Glomerular visceral epithelial cell (primary cell): ENCODE measurements at regions not wholly inside any gene's neighbourhood (a gene's known extent, or its start where the extent isn't known, plus 50 kb on each side); places are given as distances from the start of the nearest gene placed in this dataset.

Experiments used
- DNase-seq: peaks from one replicate; pipeline ENCODE4 v3.0.0-alpha.2; 2016; ENCODE audit errors: extremely low spot score

DNA sequence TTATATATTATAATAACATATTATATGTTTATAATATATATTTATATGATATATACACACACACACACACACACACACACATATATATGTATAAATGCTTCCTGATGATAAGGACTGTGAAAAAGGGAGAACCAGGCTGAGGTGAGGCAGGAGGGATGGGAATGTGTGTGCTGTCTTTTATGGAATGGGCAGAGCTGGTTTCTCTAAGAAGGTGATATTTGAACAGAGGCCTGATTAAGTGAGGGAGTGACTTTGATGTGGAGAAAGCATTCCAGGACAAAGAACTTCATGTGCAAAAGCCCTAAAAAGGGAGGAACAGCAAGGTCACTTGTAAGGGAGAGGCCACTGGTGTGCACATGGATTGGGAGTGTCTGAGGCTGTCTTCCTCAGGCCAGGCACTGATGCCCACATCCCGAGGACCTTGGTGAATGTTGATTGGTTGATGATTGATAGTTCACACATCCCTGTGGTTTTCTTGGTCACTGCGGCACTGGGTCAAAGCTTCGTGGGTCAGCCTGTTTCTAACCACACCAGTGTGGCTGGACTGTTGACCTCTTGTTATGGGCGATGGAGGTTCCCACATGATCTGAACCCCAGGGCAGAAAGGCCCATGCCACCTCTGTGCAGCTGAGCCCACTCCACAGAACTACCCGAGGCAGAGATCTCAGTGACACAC is 196.9 kb downstream of the MYCN start:
- DNase-seq, result no peak

DNA sequence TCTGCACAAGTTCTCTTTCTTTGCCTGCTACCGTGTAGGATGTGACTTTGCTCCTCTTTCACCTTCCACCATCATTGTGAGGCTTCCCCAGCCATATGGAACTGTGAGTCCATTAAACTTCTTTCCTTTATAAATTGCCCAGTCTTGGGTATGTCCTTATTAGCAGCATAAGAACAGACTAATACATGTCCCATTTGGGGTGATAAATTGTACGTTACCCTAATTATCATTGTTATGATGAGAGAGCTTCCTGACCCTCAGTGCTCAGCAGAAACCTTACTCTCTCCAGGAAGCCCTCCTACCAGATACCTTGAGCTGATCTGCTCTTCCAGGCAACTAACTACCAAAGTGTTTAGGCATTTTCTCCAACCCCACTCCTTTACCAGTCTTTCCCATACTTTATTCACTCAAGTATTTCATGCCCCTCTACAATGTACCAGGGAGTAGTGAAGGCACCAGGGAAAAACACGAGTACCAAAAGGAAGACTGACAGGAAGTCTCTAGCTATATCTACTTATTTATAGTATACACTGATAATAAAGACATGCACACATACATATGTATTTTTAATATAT is 196.2 kb downstream of the MYCN start:
- no peak for DNase-seq

DNA sequence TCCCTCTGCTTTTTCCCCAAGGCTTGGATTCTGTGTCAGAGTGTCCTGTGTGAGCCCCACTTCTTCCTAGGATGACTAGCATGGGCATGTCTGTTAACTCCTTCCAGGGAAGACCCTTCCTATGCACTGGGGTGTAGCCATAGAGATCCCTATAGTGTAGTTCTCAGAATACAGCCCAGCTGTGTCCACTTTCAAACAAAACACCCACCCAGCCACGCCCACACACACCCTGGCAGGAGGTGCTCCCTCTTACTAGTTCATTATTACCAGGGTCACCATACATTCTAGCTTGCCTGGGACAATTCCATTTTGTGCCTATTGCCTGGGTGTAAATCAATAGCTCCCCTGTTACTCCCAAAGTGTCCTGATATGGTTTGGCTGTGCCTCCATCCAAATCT is 195.6 kb downstream of the MYCN start:
- no peak for DNase-seq

DNA sequence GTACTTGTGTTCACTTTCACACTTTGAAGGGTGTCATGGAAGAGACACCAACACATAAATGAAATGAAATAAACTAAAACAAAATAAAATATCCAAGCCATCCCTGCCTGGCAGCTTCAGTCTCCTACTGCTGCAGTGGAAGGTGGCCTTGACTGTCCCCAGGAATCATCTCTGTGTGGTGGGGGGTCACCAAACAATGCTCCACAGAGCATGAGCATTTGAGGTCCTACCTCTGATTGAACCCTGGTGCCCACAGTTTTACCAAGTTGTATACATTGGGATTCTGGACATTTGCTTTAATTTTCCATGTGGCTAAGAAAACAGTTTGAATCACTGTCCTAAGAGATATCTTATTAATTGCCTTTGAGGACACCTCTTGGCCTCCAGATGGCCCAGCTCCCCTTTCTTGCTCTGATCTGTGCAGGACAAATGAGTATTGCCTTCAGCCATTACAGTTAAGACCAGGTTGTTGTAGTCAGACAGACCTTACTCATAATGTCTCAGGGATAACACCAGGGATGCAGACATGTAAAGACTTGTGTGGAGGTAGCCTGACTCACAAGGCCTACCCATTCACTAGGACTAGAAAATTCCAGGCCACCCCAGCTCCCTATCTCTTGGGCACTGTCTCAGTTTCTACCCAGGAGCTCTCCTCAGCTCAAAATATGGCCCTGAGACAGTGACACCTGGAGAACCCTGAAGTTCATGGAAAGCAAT is 195.0 kb downstream of the MYCN start:
- no peak for DNase-seq

DNA sequence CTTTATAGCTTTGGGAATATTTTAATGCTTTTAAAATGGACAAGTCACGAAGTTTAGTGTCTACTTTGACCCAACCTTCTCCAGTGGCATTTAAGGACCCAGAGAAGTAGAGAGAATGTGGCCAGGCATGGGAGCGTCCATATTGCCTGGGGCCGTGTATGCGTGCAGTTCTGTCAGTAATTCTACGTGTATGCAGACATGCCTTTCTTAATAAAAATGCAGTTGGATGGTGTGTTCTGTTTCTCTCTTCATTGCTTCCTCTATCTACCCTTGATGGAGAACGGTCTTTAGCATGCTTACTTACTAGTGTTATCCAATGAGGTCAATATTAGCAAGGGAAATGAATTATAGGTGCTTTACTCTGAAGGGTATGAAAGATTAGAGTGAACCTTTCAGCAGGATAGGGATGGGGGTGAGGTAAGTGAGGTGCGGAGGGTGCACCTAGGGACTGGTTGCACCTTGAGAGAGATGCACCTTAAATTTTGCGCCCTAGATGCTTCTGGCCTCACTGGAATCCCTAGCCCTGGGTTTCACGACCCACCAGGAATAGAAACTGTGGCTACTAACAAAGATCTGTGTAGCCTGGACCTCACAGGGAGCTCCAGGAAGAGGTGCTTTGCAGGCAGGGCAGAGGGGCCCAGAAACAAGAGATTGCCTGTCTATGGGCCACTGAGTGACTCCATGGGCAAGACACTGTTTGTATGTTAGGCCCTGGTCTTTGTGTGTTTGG is 194.3 kb downstream of the MYCN start:
- no peak for DNase-seq

DNA sequence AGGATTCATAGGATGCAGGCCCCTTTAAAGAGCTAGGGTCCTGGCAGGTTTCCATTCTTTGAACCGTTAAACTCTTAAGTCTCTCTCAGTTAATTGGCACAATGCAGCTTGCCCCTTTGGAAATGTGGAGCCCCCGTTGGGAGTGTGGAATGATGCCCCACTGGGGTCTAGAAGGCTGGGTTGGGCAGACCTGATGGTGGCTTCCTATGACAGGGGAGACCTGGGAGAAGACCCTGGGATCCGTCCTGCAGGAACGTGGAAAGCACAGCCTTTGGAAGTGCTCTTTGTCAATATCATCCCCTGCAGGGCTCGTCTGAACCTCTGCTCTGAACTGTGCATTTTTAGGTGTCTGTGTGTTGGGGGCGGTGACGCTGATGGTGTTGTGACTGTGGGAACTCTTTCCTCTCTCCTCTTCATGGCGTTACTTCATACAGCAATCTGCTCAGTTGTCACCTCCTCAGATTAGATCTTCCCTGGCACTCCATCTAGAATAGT is 190.6 kb downstream of the MYCN start:
- DNase-seq, result no peak

DNA sequence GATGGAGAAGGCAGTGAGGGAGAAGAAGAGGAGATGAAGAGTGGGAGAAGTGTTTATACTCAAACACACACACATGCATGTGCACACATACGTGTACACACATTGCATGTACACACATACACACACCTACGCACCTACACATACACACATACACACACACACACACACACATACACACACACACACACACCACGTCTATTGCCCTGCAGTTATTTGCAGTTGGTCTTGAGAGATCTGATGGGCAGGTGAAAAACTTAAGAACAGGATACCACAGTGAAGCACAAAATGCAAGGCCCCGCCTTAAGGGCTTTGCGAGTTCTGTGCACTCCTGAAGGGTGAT is 190.2 kb downstream of the MYCN start:
- no peak for DNase-seq

DNA sequence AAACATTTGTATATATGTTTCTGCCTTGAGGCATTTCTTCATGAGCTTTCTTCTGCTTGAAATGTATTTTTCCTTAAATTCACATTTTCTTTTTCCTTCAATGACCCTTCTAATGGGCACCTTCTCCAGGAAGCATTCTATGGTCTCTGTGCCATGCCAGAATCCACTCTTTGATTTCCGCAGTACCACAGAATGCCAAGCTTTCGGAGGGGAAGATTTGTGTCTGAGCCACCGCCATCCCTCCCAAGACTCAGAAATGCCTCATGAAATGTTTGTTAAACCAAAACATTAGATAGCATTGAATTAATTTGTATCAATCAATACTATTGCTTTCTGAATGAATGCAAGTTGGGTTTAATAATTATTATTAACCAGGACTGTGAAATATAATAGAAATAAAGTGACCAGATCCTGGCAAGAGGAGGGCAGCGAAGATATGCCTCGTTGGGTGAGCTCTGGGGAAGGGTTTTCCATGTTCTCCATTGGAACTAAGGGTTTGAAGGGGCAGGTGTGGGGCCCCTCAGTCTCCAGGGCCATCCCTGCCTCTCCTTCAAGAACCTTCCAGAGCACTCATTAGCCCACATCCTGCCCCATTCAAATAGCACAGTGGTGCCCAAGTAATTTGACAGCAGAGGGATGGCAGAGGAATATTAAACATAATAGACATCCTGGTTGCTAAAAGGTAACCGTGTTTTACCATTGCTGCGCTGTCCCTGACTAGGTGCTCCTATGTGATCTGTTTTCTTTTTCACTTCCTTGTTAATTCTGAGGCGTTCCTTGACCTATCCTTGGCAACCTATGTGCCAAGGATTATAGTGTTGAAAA is 189.6 kb downstream of the MYCN start:
- no peak for DNase-seq

DNA sequence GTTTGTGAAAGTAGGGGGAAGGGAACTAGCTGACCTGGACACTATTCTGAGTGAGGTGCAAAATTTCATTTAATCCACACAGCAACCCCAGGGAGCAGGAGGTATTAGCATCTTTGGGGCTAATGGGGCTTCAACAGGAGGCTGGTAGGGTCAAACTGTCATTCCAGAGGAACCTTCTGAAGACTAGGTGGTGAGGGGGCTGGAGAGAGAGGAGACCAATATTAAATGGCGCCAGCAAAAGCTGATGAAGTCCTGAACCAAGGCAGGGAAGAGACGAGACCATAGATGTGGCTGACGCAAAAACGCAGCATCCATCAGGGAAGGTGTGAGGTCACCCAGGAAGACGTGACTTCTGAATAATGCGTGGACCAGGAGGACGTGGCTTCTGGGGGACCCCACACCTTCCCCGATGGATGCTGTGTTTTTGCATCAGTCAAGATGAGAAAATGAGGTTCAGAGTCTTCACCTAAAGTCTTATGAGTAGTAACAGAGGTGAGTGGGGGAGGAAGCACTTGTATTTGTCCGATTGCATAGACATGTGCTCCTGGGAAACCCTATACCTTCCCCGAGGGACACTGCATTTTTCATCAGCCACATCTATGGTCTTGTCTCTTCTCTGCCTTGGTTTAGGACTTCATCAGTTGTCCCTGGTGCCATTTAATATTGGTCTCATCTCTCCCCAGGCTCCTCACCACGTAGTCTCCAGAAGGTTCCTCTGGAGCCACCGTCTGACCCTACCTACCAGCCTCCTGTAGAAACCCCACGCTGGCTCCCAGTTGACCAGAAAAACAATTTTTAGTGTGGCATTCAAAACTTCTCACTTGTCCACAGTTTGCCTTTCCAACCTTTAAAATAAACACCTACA is 188.6 kb downstream of the MYCN start:
- no peak for DNase-seq

DNA sequence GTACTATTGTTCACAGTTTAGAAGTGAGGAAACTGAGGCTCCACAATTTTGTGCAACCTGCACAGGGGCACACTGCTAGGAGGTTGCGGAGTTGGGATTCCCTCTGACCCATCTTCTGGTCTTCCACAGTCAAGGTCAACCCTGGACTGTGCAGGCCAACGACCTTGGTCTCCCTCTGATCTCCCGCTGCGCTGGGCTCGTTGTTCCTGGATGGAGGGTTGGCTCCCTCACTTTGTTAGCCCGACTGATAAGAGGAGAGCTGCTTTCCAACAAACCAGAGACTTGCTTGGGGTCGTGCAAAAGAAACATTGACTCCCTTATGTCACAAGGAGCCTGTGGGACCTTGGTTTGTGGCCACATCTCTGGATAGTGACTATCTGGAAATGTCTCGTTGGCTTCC is 187.6 kb downstream of the MYCN start:
- no peak for DNase-seq

DNA sequence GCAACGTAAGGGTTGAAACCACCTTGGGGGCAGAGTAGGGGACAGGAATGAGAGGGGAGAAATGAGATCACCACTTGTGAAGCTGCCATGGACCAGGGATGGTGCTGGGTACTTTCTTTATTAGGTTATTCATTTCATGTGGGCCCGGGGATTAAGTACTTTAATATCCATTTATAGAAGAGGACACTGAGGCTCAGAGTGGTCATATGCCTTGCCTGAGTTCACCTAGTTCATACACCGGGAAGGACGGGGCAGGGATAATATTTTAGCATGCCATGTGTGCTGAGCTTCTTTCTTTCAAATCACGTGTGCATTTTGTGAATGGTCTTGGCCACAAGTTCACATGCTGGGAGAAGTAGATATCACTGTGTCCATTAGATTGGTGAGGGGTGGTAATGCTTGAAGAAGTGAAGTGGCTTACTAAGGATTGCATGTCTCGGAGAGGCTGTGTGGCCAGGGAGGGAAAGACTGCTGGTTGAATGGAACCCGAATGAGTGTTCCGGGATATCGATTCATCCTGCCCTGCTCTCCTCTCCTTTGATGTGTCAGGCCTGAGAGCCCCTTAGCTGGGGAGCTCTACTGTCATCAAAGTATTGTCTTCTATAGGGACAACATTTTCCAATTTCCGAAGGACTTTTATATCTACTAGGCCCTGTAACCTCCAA is 187.1 kb downstream of the MYCN start:
- DNase-seq, result no peak

DNA sequence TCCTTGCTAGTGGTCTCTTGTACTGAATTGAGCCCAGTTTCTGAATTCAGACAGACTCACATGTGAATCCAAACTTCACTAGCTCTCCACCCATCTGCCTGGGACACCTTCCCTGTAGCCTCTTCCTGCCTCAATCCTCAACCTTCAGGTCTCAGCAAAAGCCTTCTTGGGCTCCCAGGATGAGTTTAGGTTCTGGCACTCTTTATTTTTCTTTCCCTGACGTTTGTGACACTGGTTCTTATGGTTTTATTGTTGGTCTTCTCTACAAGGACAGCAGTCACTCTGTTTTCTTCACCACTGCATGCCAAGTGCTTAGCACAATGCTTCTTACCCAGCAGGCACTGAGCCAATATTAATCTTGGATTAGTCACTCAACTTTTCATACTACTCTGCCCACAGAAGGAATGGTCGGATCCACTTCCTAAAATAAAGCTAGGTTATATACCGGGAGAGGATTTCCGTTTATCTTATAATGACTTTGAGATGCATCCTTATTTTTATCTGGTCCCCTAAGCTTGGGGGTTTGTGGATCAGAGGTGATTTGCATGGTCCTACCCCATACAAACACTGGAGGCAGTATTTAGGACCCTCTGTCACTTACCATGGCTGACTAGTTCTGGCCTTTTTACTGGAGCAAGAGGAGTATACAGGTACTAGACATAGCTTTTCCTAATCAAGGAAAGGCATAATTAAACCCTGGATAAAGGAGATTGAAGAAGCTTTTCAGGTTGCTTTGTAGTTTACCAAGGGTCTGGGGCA is 186.3 kb downstream of the MYCN start:
- no peak for DNase-seq

DNA sequence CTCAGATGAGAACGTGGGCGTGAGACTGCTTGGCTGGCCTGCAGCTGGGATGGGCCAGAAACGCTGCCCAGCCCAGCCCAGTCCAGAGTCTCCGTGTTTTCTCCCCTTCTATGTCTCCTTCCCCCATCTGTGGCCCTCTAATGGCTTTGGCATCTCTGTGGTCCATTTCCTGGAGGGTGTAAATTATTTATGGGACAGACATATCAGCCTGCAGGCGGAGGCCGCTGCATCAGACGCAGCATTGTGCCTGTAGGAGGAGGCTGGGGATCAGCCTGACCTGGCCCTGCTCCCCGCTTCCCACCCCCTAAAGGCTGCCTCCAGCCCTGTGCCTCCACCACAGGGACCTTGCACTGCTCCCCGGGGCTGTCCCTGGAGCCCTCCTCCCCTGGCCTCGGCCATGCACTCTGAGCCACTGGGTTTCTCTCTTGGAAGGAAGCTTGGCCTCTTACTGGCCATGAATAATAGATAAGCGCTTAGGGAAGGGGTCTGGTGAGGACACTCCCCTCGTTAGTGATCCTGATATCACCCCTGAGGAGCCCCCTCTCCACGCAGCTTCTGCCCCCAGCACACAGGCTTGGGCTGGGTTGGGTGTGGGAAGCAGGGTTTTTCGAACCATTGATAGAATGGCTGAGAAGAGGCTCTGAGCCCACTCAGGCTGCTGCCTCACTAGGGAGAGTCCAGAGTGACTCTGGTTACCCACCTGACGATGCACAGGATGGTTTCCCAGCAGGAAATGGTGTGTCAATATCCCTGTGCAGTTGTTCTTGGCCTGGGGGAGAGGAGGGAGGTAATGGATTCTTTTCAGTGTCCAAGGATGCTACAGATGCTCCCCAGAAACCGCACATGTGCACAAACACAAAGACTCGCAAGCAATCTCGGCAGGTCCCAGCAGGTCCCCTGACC is 185.5 kb downstream of the MYCN start:
- no peak for DNase-seq

DNA sequence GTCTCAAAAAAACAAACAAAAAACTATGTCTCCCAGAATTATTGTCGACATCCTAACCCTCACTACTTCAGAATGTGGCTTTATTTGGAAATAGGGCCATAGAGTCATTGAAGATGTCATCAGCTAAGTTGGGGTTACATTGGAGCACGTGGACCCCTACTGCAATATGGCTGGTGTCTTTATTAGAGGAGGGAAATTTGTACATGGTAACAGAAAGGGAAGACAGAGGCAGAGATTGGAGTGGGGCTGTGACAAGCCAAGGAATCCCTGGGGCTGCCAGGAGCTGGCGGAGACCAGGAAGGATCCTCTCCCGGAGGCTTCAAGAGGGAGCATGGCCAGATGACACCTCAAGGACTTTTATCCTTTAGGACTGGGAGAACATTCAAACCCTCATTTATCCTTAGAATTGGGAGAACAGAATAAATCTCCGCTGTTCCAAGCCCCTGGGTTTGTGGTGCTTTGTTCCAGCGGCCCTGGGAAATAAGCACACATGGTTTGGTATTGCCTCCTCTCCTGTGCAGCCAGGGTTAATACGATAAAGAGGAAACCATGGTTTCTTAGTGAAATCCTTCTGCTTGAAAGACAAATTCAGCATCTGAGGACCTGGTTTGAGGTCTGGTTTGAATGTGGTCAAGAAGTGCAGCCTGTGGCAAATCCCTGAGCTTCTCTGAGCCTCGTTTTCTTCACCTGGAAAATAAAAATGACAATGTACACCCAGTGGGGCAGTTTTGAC is 184.7 kb downstream of the MYCN start:
- DNase-seq, result no peak

DNA sequence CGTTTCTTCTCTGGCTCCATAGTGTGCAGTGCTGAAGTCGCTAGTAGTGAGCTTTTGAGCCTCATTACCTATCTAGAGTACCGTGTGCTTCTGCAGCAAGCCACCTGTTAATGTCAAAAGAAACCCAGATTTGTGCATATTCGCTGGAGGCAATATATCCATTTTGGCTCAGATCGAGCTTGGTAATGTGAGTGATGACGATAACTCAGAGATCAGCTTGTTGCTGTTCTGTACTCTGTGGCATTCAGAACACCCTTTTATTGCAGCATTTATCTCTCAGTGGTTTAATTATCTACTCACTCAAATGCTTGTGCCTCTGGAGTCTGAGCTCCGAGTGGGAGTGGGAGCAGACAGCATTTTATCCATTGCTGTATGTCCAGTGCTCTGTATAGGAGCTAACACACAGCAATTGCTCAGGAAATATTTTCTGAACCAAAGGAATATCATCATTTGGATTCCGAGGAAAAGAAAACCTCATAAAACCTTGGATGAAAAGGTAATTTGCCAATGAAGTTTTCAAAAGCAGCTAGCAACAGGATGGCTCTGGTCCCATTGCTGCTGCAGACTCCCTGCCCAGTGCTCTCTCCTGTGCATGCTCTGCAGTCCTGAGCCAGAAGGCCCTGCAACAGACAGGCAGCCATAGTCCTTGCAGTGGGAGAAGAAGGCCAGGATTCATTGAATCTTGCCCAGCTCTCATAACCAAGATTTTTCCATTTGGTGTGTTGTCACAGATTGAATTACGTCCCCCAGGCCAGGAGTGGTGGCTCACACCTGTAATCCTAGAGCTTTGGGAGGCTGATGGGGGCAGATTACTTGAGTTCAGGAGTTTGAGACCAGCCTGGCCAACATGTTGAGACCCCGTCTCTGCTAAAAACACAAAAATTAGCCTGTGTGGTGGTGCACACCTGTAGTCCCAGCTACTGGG is 183.8 kb downstream of the MYCN start:
- no peak for DNase-seq

DNA sequence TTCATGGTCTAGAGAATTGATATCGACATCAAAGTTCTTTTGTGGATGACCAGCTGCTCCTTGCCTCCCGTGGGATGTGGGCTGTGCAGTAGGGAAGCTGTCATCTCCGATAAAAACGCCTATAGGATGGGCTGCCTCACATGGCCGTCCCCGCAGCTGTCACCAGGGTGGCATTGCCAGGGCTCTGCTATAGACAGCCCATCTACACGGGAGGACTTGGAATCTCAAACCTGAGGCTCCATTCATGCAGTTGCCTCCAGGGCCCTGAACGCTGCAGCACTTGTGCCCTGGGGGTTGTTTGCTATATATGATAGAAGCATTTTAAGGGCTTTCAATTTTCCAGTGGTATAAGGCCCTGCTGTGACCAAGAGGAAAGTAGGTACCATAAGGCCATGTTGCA is 183.1 kb downstream of the MYCN start:
- no peak for DNase-seq

DNA sequence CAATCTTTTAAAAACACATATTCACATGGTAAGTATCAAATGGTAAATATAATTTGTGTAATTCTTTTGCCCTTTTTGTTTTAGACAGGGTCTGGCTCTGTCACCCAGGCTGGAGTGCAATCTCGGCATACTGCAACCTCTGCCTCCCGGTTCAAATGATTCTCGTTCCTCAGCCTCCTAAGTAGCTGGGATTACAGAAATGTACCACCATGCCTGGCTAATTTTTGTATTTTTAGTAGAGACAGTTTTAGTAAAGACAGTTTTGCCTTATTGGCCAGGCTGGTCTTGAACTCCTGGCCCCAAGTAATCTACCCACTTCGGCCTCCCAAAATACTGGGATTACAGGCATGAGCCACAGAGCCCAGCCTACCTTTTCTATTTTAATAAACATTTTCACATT is 182.2 kb downstream of the MYCN start:
- no peak for DNase-seq
